H9 (cell line): ENCODE measurements at regions not wholly inside any gene's neighbourhood (a gene's known extent, or its start where the extent isn't known, plus 50 kb on each side); places are given as distances from the start of the nearest gene placed in this dataset.

ENCODE experiments used
- DNase-seq: peaks from one replicate; pipeline ENCODE4 v3.0.0-alpha.2; 2017
- H2AFZ ChIP-seq: one replicate; pipeline ENCODE4 v1.6.1; 2013; ENCODE audit warnings: mild to moderate bottlenecking, low read length, control low read depth, moderate library complexity
- H2AK5ac ChIP-seq: 2 replicates; pipeline ENCODE4 v1.6.1; 2013; ENCODE audit warnings: low read length, control low read depth, mixed read lengths; ENCODE audit not compliant: insufficient read length
- H2BK120ac ChIP-seq: one replicate; pipeline ENCODE4 v1.6.1; 2013; ENCODE audit warnings: low read depth, mild to moderate bottlenecking, low read length, control low read depth, inconsistent platforms; ENCODE audit not compliant: poor library complexity, severe bottlenecking
- H2BK12ac ChIP-seq: 2 replicates; pipeline ENCODE4 v1.6.1; 2013; ENCODE audit warnings: low read length, control low read depth, mixed read lengths, low read depth; ENCODE audit not compliant: insufficient read length
- H2BK15ac ChIP-seq: 2 replicates; pipeline ENCODE4 v1.6.1; 2013; ENCODE audit warnings: low read depth, low read length, control low read depth
- H2BK20ac ChIP-seq: one replicate; pipeline ENCODE4 v1.6.1; 2013; ENCODE audit warnings: low read depth, mild to moderate bottlenecking, low read length, control low read depth, inconsistent platforms; ENCODE audit not compliant: poor library complexity, severe bottlenecking
- H2BK5ac ChIP-seq: 2 replicates; pipeline ENCODE4 v1.6.1; 2013; ENCODE audit warnings: low read length, control low read depth, mixed read lengths; ENCODE audit not compliant: insufficient read length
- H3K14ac ChIP-seq: 2 replicates; pipeline ENCODE4 v1.6.1; 2013; ENCODE audit warnings: low read length, control low read depth; ENCODE audit not compliant: insufficient read depth
- H3K18ac ChIP-seq: 2 replicates; pipeline ENCODE4 v1.6.1; 2013; ENCODE audit warnings: low read depth, mild to moderate bottlenecking, mixed read lengths, low read length, control low read depth; ENCODE audit not compliant: insufficient read length
- H3K23ac ChIP-seq: 2 replicates; pipeline ENCODE4 v1.6.1; 2013; ENCODE audit warnings: low read length, control low read depth, mixed read lengths, low read depth; ENCODE audit not compliant: insufficient read length
- H3K23me2 ChIP-seq: 2 replicates; pipeline ENCODE4 v1.6.1; 2013; ENCODE audit warnings: low read depth, mild to moderate bottlenecking, mixed read lengths, low read length, control low read depth; ENCODE audit not compliant: insufficient read length, poor library complexity, severe bottlenecking
- H3K27ac ChIP-seq: 2 replicates; pipeline ENCODE4 v1.5.1; 2013; ENCODE audit warnings: low read length, control low read depth, mixed read lengths, low read depth; ENCODE audit not compliant: insufficient read length
- H3K27me3 ChIP-seq: 2 replicates; pipeline ENCODE4 v1.6.1; 2013; ENCODE audit warnings: low read length, control low read depth, inconsistent platforms; ENCODE audit not compliant: insufficient read depth
- H3K4ac ChIP-seq: 2 replicates; pipeline ENCODE4 v1.6.1; 2013; ENCODE audit warnings: low read depth, mild to moderate bottlenecking, control low read depth, inconsistent platforms, low read length, moderate library complexity
- H3K4me1 ChIP-seq: 2 replicates; pipeline ENCODE4 v1.6.1; 2013; ENCODE audit warnings: low read length, control low read depth, inconsistent platforms; ENCODE audit not compliant: insufficient read depth
- H3K4me2 ChIP-seq: 2 replicates; pipeline ENCODE4 v1.6.1; 2013; ENCODE audit warnings: low read length, control low read depth, mixed read lengths; ENCODE audit not compliant: insufficient read length, insufficient read depth
- H3K56ac ChIP-seq: 2 replicates; pipeline ENCODE4 v1.6.1; 2013; ENCODE audit warnings: low read depth, mild to moderate bottlenecking, mixed read lengths, low read length, control low read depth; ENCODE audit not compliant: insufficient read length
- H3K79me1 ChIP-seq: 2 replicates; pipeline ENCODE4 v1.6.1; 2013; ENCODE audit warnings: low read depth, mild to moderate bottlenecking, moderate library complexity, low read length, control low read depth, inconsistent platforms; ENCODE audit not compliant: insufficient read depth, poor library complexity, severe bottlenecking
- H3K79me2 ChIP-seq: 2 replicates; pipeline ENCODE4 v1.6.1; 2013; ENCODE audit warnings: low read length, control low read depth, inconsistent platforms; ENCODE audit not compliant: insufficient read depth
- H3K9ac ChIP-seq: 2 replicates; pipeline ENCODE4 v1.6.1; 2013; ENCODE audit warnings: low read length, control low read depth, mixed read lengths; ENCODE audit not compliant: insufficient read length; ENCODE audit errors: extremely low read depth
- H3K9me3 ChIP-seq: one replicate; pipeline ENCODE4 v1.6.1; 2013; ENCODE audit warnings: low read depth, low read length, inconsistent platforms; ENCODE audit not compliant: control insufficient read depth
- H3T11ph ChIP-seq: one replicate; pipeline ENCODE4 v1.6.1; 2013; ENCODE audit warnings: mild to moderate bottlenecking, low read length, control low read depth, inconsistent platforms
- H4K20me1 ChIP-seq: one replicate; pipeline ENCODE4 v1.6.1; 2013; ENCODE audit not compliant: control insufficient read depth, insufficient read length, insufficient read depth
- H4K5ac ChIP-seq: 2 replicates; pipeline ENCODE4 v1.6.1; 2013; ENCODE audit warnings: low read depth, mild to moderate bottlenecking, mixed read lengths, low read length, control low read depth; ENCODE audit not compliant: insufficient read length
- H4K8ac ChIP-seq: replicated peaks from 2 replicates; pipeline ENCODE4 v1.6.1; 2013; ENCODE audit warnings: low read length, control low read depth, mixed read lengths, low read depth; ENCODE audit not compliant: insufficient read length
- H4K91ac ChIP-seq: 2 replicates; pipeline ENCODE4 v1.6.1; 2013; ENCODE audit warnings: low read depth, mild to moderate bottlenecking, moderate library complexity, mixed read lengths, low read length, control low read depth; ENCODE audit not compliant: insufficient read length
- H3K27ac Mint-ChIP-seq, 3 experiments: 2 replicates in 2 of 3; 3 replicates in 1 of 3; pipeline ENCODE4 v1.8.0; 2020 to 2021; ENCODE audit warnings: mixed read lengths in 3 of 3, mild to moderate bottlenecking in 1 of 3, moderate library complexity in 1 of 3
- H3K27me3 Mint-ChIP-seq: 2 replicates; pipeline ENCODE4 v1.8.0; 2021; ENCODE audit warnings: low read depth, mild to moderate bottlenecking, moderate library complexity, mixed read lengths
- H3K36me3 Mint-ChIP-seq, 3 experiments: 2 replicates in 2 of 3; 3 replicates in 1 of 3; pipeline ENCODE4 v1.8.0; 2020 to 2021; ENCODE audit warnings: low read depth in 3 of 3, mixed read lengths in 3 of 3; ENCODE audit not compliant: insufficient read depth in 1 of 3
- H3K4me1 Mint-ChIP-seq, 2 experiments: 2 replicates each; pipeline ENCODE4 v1.8.0; 2020; ENCODE audit warnings: mixed read lengths in 2 of 2
- H3K4me3 Mint-ChIP-seq, 2 experiments: 2 replicates in 1 of 2; 3 replicates in 1 of 2; pipeline ENCODE4 v1.8.0; 2020 to 2021; ENCODE audit warnings: mild to moderate bottlenecking in 2 of 2, mixed read lengths in 2 of 2, moderate library complexity in 1 of 2
- H3K9me3 Mint-ChIP-seq, 2 experiments: 2 replicates in 1 of 2; 3 replicates in 1 of 2; pipeline ENCODE4 v1.8.0; 2020; ENCODE audit warnings: mild to moderate bottlenecking in 2 of 2, mixed read lengths in 2 of 2, moderate library complexity in 1 of 2
- CTCF ChIP-seq: fragments of 200-600 bp; sonication (generic); conservative IDR thresholded peaks from 3 replicates; pipeline ENCODE4 v1.8.0; 2021; ENCODE audit warnings: antibody characterized with exemption, mild to moderate bottlenecking
- WGBS: extraction: QIAGEN DNeasy Blood & Tissue Kit; methylation state at CpG from one replicate; pipeline ENCODE4 v1.1.7; 2013; ENCODE audit warnings: missing lambda C conversion rate, low lambda C conversion rate, mixed read lengths; ENCODE audit not compliant: insufficient read length; ENCODE audit errors: extremely low coverage; 5-methylcytosine and 5-hydroxymethylcytosine counted together

GRCh38 chr2:120988700-120989511 lies 253.2 kb downstream of the GLI2 start:
- Mint-ChIP-seq H3K27me3 (no peaks in the 10 kb centered on the region), H3K4me3 (no peak overlapping the region), H3K4me1 (no peaks in the 10 kb centered on the region; a peak in 1 of 4 replicates), H3K36me3 (peaks cover 33 to 65% (median 61%) of the 10 kb centered on the region in 3 experiments), H3K9me3 (no peaks in the 10 kb centered on the region), H3K27ac (no peak overlapping the region)
- Histone ChIP-seq H2AFZ (no peak overlapping the region), H3K9me3 (no peaks in the 10 kb centered on the region), H2BK15ac (no peak overlapping the region), H3K79me2 (no peaks in the 10 kb centered on the region), H3K79me1 (no peaks in the 10 kb centered on the region), H4K8ac (no peak overlapping the region), H4K91ac (no peak overlapping the region), H3K27me3 (no peaks in the 10 kb centered on the region), H3K56ac (no peak overlapping the region), H3K9ac (no peak overlapping the region), H2BK12ac (no peak overlapping the region), H3K4me1 (no peaks in the 10 kb centered on the region), H2AK5ac (no peak overlapping the region), H3K27ac (no peak overlapping the region), H3K4me2 (no peak overlapping the region), H2BK20ac (no peak overlapping the region), H3K14ac (no peak overlapping the region), H4K5ac (no peak overlapping the region), H3K18ac (no peak overlapping the region), H3K23ac (no peak overlapping the region), H4K20me1 (peaks cover 2% of the 10 kb centered on the region), H3K23me2 (no peaks in the 10 kb centered on the region), H3T11ph (no peak overlapping the region), H3K4ac (no peak overlapping the region), H2BK5ac (no peak overlapping the region), H2BK120ac (no peak overlapping the region)
- no CpG with 5 or more reads among the region's 74 CpGs for WGBS
- peak; percentile 15 for DNase-seq
- no peak for TF ChIP-seq CTCF
